Spinal cord (tissue), 9 donors: ENCODE measurements at regions not wholly inside any gene's neighbourhood (a gene's known extent, or its start where the extent isn't known, plus 50 kb on each side); places are given as distances from the start of the nearest gene placed in this dataset.

Experiments
- DNase-seq, 6 donors: peaks; one replicate each; pipeline versions ENCODE4 v3.0.0 to v3.0.0-alpha.2; 2013 to 2015; ENCODE audit warnings: low spot score in 6 of 6, low read depth in 4 of 6
- H3K27ac ChIP-seq: one replicate; pipeline ENCODE4 v1.5.1; 2013; ENCODE audit warnings: low read depth, low read length, control low read depth
- H3K27me3 ChIP-seq: one replicate; pipeline ENCODE4 v1.6.1; 2013; ENCODE audit warnings: low read length; ENCODE audit not compliant: control insufficient read depth, insufficient read depth
- H3K36me3 ChIP-seq: one replicate; pipeline ENCODE4 v1.6.1; 2013; ENCODE audit warnings: low read length; ENCODE audit not compliant: control insufficient read depth, insufficient read depth
- H3K4me1 ChIP-seq: one replicate; pipeline ENCODE4 v1.6.1; 2013; ENCODE audit warnings: low read length; ENCODE audit not compliant: control insufficient read depth, insufficient read depth
- H3K4me3 ChIP-seq: one replicate; pipeline ENCODE4 v1.5.1; 2013; ENCODE audit warnings: low read depth, low read length, control low read depth
- H3K9me3 ChIP-seq: one replicate; pipeline ENCODE4 v1.6.1; 2013; ENCODE audit warnings: low read length; ENCODE audit not compliant: control insufficient read depth, insufficient read depth
- WGBS: methylation state at CpG from one replicate; pipeline ENCODE4 v1.1.5; 2013; ENCODE audit warnings: missing lambda C conversion rate; ENCODE audit not compliant: insufficient coverage; 5-methylcytosine and 5-hydroxymethylcytosine counted together
- donor health status: healthy.

DNA sequence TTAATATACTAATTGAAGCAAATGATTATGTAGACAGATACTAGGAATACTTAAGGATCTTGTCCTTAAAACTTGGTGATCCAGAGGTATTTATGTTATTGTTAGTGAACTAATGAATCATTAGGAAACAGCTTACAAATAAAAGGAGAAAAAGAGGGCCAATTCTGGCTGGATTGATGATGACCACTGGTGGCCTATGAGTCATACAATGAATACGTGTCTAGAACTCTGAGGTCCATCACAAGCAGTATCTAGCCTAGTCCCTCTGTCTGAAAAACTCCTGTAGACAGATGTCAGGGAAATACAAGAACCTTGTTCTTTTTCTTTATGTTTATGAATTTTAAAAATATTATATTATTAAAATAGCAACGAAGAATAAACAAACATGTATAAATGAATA, 51.7 kb upstream of the RTL1 start:
- Histone ChIP-seq H3K4me1 (no peaks in the 10 kb centered on the region), H3K4me3 (no peak overlapping the region), H3K27me3 (no peaks in the 10 kb centered on the region), H3K27ac (no peak overlapping the region), H3K9me3 (no peaks in the 10 kb centered on the region), H3K36me3 (no peaks in the 10 kb centered on the region)
- no peak for DNase-seq
- WGBS: no CpG with 5 or more reads among the region's 2 CpGs

DNA sequence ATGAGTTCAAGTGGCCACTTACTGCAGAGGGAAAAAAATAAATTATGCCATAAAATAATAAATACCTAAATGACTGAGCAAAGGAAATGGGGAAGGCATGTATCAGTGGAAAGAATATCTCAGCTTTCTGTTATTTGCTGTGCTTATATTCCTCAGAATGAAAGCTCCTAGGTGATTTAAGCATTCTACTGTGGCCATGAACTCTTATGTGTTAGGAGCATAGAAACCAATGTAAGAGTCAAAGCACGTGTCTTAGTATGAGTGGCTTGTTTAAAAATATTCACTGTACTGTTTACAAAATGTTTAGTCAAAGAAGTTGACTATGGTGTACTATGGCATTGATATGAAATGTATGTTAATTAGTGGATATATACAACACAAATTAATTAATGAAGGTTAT, 59.0 kb upstream of the RTL1 start:
- H3K4me3 ChIP-seq: no peak overlapping the region
- no peaks in the 10 kb centered on the region for H3K27me3 ChIP-seq
- no peaks in the 10 kb centered on the region for H3K4me1 ChIP-seq
- WGBS: no CpG with 5 or more reads among the region's 1 CpG
- no peak for DNase-seq
- H3K27ac ChIP-seq: no peak overlapping the region
- H3K9me3 ChIP-seq: no peaks in the 10 kb centered on the region
- H3K36me3 ChIP-seq: no peaks in the 10 kb centered on the region

DNA sequence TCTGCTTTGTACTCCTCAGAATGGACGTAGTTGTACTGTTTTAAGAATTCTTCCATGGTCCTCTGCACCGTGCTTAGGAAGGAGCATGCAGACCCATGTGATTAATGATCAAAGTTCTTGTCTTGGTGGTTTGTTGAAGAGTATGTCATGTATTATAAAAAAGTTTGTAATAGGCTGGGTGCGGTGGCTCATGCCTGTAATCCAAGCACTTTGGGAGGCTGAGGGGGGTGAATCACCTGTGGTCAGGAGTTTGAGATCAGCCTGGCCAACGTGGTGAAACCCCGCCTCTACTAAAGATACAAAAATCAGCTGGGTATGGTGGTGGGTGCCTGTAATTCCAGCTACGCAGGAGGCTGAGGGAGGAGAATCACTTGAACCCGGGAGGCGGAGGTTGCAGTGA, 61.8 kb upstream of the RTL1 start:
- H3K27ac ChIP-seq: no peak overlapping the region
- no peaks in the 10 kb centered on the region for H3K27me3 ChIP-seq
- no peak overlapping the region for H3K4me3 ChIP-seq
- whole genome bisulfite sequencing: 85% methylated on average over 4 of the region's 8 CpGs
- DNase-seq: no peak
- H3K9me3 ChIP-seq: no peaks in the 10 kb centered on the region
- H3K36me3 ChIP-seq: no peaks in the 10 kb centered on the region
- no peaks in the 10 kb centered on the region for H3K4me1 ChIP-seq

DNA sequence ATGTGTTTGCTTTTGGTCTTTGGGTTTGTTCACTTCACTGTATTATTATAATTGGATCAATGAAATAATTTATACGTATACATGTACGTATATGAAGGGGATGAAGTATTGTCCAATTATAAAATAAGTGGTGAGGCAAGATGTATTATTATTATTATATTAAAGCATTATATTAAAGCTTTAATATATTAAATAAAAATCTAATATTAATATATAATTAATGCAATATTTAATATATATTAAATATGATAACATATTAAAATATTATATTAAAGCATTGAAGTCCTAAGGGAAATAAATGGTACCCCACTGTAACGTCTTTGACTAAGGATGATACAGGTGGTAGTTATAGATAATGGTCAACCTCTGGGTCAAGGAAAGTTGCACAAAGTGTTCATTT, 63.7 kb upstream of the RTL1 start:
- Histone ChIP-seq H3K27ac (no peak overlapping the region), H3K27me3 (no peaks in the 10 kb centered on the region), H3K9me3 (no peaks in the 10 kb centered on the region), H3K36me3 (no peaks in the 10 kb centered on the region), H3K4me1 (no peaks in the 10 kb centered on the region), H3K4me3 (no peak overlapping the region)
- WGBS: 83% methylated on average over 1 of the region's 3 CpGs
- no peak for DNase-seq

DNA sequence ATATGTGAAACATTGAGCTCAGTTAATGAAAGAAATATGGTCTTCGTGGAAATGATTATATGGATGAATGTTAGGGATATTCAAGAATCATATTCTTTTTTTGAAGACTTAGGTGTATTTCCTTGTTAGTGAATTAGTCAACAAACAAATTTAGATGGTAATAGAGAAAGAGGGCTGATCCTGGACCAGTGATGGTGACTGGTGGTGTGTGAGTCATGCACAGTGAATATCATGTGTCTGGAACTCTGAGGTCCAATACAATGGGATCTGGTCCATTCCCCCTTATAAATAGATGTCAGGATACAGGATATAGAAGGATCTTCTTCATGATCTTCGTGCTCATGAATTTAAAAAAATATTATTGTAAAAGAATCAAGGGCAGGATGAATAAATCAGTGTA, 64.4 kb upstream of the RTL1 start:
- H3K4me3 ChIP-seq: no peak overlapping the region
- H3K27ac ChIP-seq: no peak overlapping the region
- no peaks in the 10 kb centered on the region for H3K27me3 ChIP-seq
- H3K4me1 ChIP-seq: no peaks in the 10 kb centered on the region
- 100% methylated on average over 1 of the region's 2 CpGs for WGBS
- no peaks in the 10 kb centered on the region for H3K9me3 ChIP-seq
- no peak for DNase-seq
- H3K36me3 ChIP-seq: no peaks in the 10 kb centered on the region

DNA sequence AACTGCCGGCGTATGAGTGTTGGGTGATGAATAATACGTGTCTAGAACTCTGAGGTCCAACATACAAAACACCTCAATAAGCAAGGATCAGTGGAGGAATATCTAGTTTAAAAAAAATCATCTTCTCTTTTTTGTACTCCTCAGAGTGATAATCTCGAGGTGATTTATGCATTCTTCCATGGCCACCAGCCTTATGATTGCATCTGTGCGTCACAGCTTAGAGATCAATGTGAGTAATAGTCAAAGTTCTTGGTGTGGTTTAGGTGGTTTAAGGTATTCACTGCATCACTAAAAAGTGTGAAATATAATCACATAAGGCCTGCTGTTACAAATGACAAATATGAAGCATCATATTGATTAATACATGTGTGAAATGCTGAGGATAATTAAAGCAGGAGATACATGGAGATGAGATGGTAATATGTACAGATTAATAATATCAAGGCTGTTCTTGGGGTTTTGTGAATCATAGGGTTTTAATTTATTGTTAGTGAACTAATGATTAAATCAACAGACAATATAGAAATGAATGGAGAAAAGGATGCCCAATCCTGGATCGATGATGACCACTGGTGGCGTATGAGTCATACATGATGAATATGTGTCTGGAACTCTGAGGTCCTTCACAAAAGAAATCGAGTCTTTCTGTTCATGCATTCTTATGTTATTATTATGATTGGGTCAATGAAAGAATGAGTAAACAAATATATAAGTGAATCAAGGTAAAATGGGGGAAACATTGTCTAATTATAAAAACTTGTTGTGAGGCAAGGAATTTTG, 68.8 kb upstream of the RTL1 start:
- H3K27ac ChIP-seq: no peak overlapping the region
- 92% methylated on average over 5 of the region's 8 CpGs for WGBS
- H3K4me1 ChIP-seq: no peaks in the 10 kb centered on the region
- H3K9me3 ChIP-seq: no peaks in the 10 kb centered on the region
- DNase-seq: no peak
- no peaks in the 10 kb centered on the region for H3K27me3 ChIP-seq
- H3K4me3 ChIP-seq: no peak overlapping the region
- no peaks in the 10 kb centered on the region for H3K36me3 ChIP-seq

DNA sequence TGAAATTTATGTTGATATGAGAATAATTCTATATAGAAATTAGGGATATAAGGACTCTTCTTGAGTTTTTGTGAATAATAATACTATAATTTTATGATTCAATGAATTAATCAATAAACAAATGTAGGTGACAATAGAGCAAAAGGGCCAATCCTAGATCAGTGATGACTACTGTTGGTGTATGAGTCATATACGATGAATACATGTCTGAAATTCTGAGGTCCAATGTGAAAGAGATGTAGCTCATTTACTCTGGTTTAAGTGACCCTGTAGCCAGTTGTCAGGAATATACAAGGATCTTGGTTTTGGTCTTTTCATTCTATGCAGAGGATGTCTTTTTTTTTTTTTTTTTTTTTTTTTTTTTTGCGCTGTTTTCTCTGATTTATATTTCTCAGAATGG, 72.1 kb upstream of the RTL1 start:
- no peak overlapping the region for H3K4me3 ChIP-seq
- H3K4me1 ChIP-seq: no peaks in the 10 kb centered on the region
- H3K9me3 ChIP-seq: no peaks in the 10 kb centered on the region
- H3K27ac ChIP-seq: no peak overlapping the region
- H3K27me3 ChIP-seq: no peaks in the 10 kb centered on the region
- WGBS: no CpG with 5 or more reads among the region's 2 CpGs
- H3K36me3 ChIP-seq: no peaks in the 10 kb centered on the region
- DNase-seq: no peak

DNA sequence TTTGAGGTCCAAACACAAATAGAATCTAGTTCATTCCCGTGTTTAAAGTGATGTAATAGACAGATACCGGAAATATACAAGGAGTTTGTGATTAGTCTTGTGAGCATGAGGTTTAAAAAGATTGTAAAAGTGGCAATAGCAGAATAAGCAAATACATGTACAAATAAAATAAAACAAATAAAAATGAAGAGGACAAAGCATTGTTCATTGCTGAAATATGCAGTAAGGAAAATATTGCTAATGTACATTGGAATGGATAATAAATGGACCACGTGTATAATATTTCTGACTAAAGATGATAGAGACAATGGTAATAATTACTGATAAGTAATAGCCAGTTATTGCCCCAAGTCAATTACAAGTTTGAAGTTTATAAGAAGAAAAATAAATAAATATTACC, 75.6 kb upstream of the RTL1 start:
- Histone ChIP-seq H3K4me1 (no peaks in the 10 kb centered on the region), H3K9me3 (no peaks in the 10 kb centered on the region), H3K4me3 (no peak overlapping the region), H3K27ac (no peak overlapping the region), H3K36me3 (no peaks in the 10 kb centered on the region), H3K27me3 (no peaks in the 10 kb centered on the region)
- no peak for DNase-seq
- no CpG with 5 or more reads among the region's 3 CpGs for WGBS

DNA sequence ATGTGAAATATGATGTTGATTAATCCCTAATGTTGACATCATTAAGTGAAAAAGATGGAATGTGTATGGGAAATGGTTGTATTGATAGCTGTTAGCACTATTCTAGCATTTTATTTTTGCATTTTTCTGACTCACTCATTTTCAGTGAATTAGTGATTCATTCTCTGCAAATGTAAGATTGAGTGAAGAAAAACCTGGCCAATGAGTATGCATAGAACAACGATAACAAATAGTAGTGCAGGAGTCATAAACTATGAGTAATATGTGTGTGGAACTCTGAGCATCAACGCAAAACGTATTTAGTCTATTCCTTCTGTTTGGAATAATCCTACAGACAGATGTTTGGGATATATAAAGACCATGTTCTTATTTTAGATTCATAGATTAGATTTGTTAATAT, 76.3 kb upstream of the RTL1 start:
- Histone ChIP-seq H3K4me1 (no peaks in the 10 kb centered on the region), H3K4me3 (no peak overlapping the region), H3K36me3 (no peaks in the 10 kb centered on the region), H3K27me3 (no peaks in the 10 kb centered on the region), H3K27ac (no peak overlapping the region), H3K9me3 (no peaks in the 10 kb centered on the region)
- WGBS: 100% methylated on average over 1 of the region's 3 CpGs
- DNase-seq: no peak

DNA sequence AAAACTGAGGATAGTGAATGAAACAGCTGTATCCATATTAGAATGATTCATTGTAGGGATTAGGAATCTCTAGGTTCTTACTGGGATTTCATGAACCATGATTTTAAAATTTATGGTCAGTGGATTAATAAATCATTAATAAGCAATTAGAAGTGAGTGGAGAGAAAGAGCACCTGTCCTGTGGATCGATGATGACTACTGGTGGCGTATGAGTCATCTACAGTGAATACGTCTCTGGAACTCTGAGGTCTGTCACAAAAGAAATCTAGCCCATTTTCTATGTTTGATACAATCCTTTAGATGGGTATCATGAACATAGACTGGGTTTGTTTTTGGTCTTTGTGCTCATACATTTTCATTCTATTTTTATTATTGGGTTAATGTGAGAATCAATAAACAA, 77.3 kb upstream of the RTL1 start:
- no peak overlapping the region for H3K27ac ChIP-seq
- no peak for DNase-seq
- no peaks in the 10 kb centered on the region for H3K36me3 ChIP-seq
- no peak overlapping the region for H3K4me3 ChIP-seq
- no peaks in the 10 kb centered on the region for H3K27me3 ChIP-seq
- H3K9me3 ChIP-seq: no peaks in the 10 kb centered on the region
- 100% methylated on average over 3 of the region's 3 CpGs for WGBS
- no peaks in the 10 kb centered on the region for H3K4me1 ChIP-seq
